ENCODE measurements at regions not wholly inside any gene's neighbourhood (a gene's known extent, or its start where the extent isn't known, plus 50 kb on each side); places are given as distances from the start of the nearest gene placed in this dataset.
"Not testable (repeated sequence)": the region's sequence is repeated elsewhere in the genome, so short reads cannot be mapped to it uniquely, and the experiment has no call there.

- in situ Hi-C loops (cut with MboI; ENCODE audit: low pct_unique_long_range_greater_than_20kb, low sequenced_read_pairs), result no loop called here
- DNase-seq, result no peak
Measured at GRCh38 chr6:140827593-140827992, 1305.1 kb upstream of the GJE1 start.

DNA sequence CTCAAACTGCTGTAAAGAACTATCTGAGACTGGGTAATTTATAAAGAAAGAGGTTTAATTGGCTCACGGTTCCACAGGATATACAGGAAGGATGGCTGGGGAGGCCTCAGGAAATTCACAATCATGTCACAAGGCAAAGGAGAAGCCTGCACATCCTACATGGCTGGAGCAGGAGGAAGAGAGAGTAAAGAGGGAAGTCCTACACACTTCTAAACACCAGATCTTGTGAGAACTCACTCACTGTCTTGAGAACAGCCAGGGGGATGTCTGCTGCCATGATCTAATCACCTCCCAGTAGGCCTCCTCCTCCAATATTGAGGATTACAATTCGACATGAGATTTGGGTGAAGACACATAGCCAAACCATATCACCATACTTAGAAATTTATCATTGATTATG, 1307.0 kb upstream of the GJE1 start:
- in situ Hi-C loops (cut with MboI; ENCODE audit: low pct_unique_long_range_greater_than_20kb, low sequenced_read_pairs), result no loop called here
- peak; percentile 27 for DNase-seq

DNA sequence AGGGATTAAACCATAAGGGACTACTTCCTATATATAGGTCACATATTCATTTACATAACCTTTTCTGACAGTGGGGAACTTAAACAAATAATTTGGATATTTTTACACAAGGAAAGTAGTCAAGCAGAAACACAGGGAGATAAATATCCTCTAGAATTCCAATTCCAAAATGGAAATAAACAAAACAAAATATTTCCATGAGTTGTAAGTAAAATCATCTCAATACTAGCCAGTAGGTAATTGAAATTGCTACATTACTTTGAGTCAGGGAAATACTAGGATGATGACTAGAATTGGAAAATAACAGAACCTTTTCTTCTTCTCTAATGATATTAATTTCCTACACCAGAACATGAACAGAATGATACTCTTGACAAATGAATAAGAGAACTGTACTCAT, 1308.1 kb upstream of the GJE1 start:
- in situ Hi-C loops (cut with MboI; ENCODE audit: low pct_unique_long_range_greater_than_20kb, low sequenced_read_pairs), result no loop called here
- DNase-seq, result no peak

GRCh38 chr6:140821196-140821595, 1311.5 kb upstream of the GJE1 start:
- in situ Hi-C loops (cut with MboI; ENCODE audit: low pct_unique_long_range_greater_than_20kb, low sequenced_read_pairs), result no loop called here
- DNase-seq, result no peak

GRCh38 chr6:140817176-140817575, 1315.5 kb upstream of the GJE1 start:
- in situ Hi-C loops (cut with MboI; ENCODE audit: low pct_unique_long_range_greater_than_20kb, low sequenced_read_pairs), result no loop called here
- DNase-seq, result no peak

GRCh38 chr6:140816681-140817080, 1316.0 kb upstream of the GJE1 start:
- DNase-seq, result no peak
- in situ Hi-C loops (cut with MboI; ENCODE audit: low pct_unique_long_range_greater_than_20kb, low sequenced_read_pairs), result no loop called here

- in situ Hi-C loops (cut with MboI; ENCODE audit: low pct_unique_long_range_greater_than_20kb, low sequenced_read_pairs), result no loop called here
- DNase-seq, result no peak
Measured at GRCh38 chr6:140812636-140813035, 1320.1 kb upstream of the GJE1 start.

DNA sequence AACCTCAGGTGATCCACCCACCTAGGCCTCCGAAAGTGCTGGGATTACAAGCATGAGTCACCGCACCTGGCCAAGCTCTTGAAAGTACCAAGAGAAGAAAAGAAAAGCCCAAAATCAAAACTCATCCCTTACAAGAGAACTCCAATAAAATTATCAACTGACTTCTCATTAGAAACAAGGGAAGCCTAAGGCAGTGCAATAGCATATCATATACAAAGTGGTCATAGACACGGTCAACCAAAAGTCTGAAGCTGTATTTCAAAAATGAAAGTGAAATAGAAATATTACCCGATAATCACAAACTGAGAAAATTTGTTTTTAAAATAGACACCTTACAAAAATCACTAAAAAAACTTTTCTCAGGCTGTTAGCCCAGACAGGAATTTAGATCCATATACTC, 1321.1 kb upstream of the GJE1 start:
- in situ Hi-C loops (cut with MboI; ENCODE audit: low pct_unique_long_range_greater_than_20kb, low sequenced_read_pairs), result no loop called here
- DNase-seq, result no peak

GRCh38 chr6:140809694-140810101, 1323.0 kb upstream of the GJE1 start:
- in situ Hi-C loops (cut with MboI; ENCODE audit: low pct_unique_long_range_greater_than_20kb, low sequenced_read_pairs), result no loop called here

GRCh38 chr6:140806431-140806830, 1326.3 kb upstream of the GJE1 start:
- no peak for DNase-seq
- in situ Hi-C loops (cut with MboI; ENCODE audit: low pct_unique_long_range_greater_than_20kb, low sequenced_read_pairs), result no loop called here

More at GRCh38 chr6:140809694-140810101, 1323.0 kb upstream of the GJE1 start:
- peak; percentile 94 for DNase-seq

DNA sequence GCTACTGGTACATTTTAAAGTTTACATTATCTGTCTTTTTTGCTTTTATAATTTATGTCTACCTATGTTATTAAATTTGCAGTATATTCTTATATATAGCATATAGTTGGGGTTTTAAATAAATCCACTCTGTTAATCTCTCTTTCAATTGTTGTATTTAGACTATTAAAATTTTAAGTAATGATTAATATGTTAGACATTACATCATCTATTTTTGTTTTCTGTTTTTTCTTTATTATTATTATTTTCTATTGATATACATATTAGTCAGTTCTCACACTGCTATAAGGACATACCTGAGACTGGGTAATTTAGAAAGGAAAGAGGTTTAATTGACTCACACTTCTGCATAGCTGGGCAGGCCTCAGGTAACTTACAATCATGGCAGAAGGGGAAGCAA, 1338.2 kb upstream of the GJE1 start:
- in situ Hi-C loops (cut with MboI; ENCODE audit: low pct_unique_long_range_greater_than_20kb, low sequenced_read_pairs), result no loop called here
- DNase-seq, result no peak

GRCh38 chr6:140790109-140790508, 1342.6 kb upstream of the GJE1 start:
- DNase-seq, result no peak
- in situ Hi-C loops (cut with MboI; ENCODE audit: low pct_unique_long_range_greater_than_20kb, low sequenced_read_pairs), result no loop called here

GRCh38 chr6:140789466-140789865, 1343.3 kb upstream of the GJE1 start:
- no peak for DNase-seq
- in situ Hi-C loops (cut with MboI; ENCODE audit: low pct_unique_long_range_greater_than_20kb, low sequenced_read_pairs), result no loop called here

GRCh38 chr6:140785926-140786325, 1346.8 kb upstream of the GJE1 start:
- no peak for DNase-seq
- in situ Hi-C loops (cut with MboI; ENCODE audit: low pct_unique_long_range_greater_than_20kb, low sequenced_read_pairs), result no loop called here

DNA sequence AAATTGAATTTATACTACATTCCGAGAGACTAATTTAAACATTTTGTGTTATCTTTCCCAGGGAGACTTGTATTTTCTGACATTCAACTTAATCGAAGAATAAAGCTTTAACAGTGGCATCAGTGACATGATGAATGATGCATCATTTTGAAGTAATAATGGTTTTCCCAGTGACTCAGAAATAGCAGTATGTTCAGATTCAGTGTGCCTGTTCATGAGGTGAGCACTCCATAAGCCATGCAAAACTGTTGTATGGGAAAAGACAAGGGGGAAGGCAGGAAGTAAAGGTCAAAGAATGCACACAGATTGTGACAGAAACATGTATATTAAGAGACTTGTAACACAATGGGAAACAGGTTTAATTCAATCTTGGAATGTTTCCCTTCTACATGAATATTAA, 1348.2 kb upstream of the GJE1 start:
- in situ Hi-C loops (cut with MboI; ENCODE audit: low pct_unique_long_range_greater_than_20kb, low sequenced_read_pairs), result no loop called here
- no peak for DNase-seq

GRCh38 chr6:140783504-140783903, 1349.2 kb upstream of the GJE1 start:
- DNase-seq; in situ Hi-C loops (cut with MboI; ENCODE audit: low pct_unique_long_range_greater_than_20kb, low sequenced_read_pairs): not testable (repeated sequence)

DNA sequence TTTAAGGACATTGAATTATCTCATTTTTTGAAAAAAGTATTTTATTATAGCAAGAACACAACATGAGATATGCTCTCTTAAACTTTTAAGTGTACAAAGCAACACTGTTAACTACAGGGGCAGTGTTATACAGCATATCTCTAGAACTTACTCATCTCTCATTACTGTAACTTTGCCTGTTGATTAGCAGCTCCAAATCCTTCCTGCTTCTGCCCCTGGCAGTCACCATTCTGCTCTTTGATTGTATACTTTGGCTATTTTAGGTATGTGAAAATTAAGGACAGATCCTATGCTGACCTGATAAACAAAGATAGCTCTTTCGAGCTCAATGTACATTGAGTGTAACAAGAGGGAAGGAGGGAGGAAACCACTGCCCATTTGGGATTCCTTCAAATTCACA, 1349.8 kb upstream of the GJE1 start:
- in situ Hi-C loops (cut with MboI; ENCODE audit: low pct_unique_long_range_greater_than_20kb, low sequenced_read_pairs), result no loop called here
- no peak for DNase-seq

- no peak for DNase-seq
- in situ Hi-C loops (cut with MboI; ENCODE audit: low pct_unique_long_range_greater_than_20kb, low sequenced_read_pairs), result no loop called here
Measured at GRCh38 chr6:140779991-140780596, 1352.6 kb upstream of the GJE1 start.

DNA sequence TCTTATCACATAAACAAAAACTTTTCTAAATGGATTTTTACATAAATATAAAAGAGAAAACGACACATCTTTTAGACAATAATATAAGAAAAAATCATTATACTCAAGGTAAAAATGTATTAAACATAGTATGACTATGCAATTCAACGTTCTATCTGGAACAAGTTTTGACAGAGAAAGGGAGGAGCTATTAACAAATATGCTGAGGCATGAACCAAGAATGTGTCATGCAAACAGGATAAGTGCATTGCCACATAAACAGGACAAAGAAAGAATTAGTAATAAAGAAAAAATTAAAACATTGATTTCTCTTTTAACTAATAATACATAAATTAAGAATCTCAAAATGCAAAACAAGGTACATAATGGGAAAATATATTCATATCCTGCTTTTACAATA, 1353.4 kb upstream of the GJE1 start:
- DNase-seq, result no peak
- in situ Hi-C loops (cut with MboI; ENCODE audit: low pct_unique_long_range_greater_than_20kb, low sequenced_read_pairs), result no loop called here

- in situ Hi-C loops (cut with MboI; ENCODE audit: low pct_unique_long_range_greater_than_20kb, low sequenced_read_pairs), result no loop called here
- DNase-seq, result no peak
Measured at GRCh38 chr6:140777780-140778179, 1354.9 kb upstream of the GJE1 start.

- no peak for DNase-seq
- in situ Hi-C loops (cut with MboI; ENCODE audit: low pct_unique_long_range_greater_than_20kb, low sequenced_read_pairs), result no loop called here
Measured at GRCh38 chr6:140775061-140775460, 1357.7 kb upstream of the GJE1 start.

DNA sequence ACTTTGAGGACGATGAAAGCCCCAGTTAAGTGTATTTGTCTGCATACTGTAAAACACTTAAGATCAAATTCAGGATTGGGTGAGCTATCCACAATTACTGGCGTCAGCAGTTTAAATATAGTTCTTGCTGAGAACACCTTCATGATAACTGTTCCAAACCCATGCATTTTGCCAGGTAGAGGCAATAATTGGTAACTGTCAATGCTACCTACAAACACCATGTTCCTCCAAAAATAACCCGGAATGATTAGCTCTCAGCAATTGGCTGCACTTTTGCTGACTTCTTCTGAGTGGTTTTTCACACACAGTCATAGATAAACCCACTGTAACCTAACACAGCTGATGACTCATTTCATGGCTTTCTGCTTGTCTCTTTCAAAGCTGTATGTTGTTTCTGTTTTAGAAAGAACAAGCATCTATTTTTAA, 1358.6 kb upstream of the GJE1 start:
- DNase-seq, result peak; percentile 28
- in situ Hi-C loops (cut with MboI; ENCODE audit: low pct_unique_long_range_greater_than_20kb, low sequenced_read_pairs), result no loop called here
